Fibroblast of the aortic adventitia (primary cell): ENCODE measurements at regions not wholly inside any gene's neighbourhood (a gene's known extent, or its start where the extent isn't known, plus 50 kb on each side); places are given as distances from the start of the nearest gene placed in this dataset.
"Not testable (repeated sequence)": the region's sequence is repeated elsewhere in the genome, so short reads cannot be mapped to it uniquely, and the experiment has no call there.

Experiments
- DNase-seq: peaks from one replicate; pipeline ENCODE4 v3.0.0-alpha.2; 2010; ENCODE audit warnings: low read depth
- H3K4me3 ChIP-seq: 2 replicates; pipeline ENCODE4 v1.5.1; 2011; ENCODE audit warnings: low read depth, mild to moderate bottlenecking, control low read depth, low read length, moderate library complexity
- CTCF ChIP-seq: IDR thresholded peaks from 2 replicates; pipeline ENCODE4 v1.5.1; 2011; ENCODE audit warnings: mild to moderate bottlenecking, low read length, control low read depth, inconsistent platforms; ENCODE audit not compliant: insufficient read depth

GRCh38 chr2:77721593-77721992 lies 199.4 kb upstream of the LRRTM4 start:
- TF ChIP-seq CTCF: no peak
- no peak overlapping the region for H3K4me3 ChIP-seq

GRCh38 chr2:77725045-77725444 lies 202.9 kb upstream of the LRRTM4 start:
- no peak for TF ChIP-seq CTCF
- H3K4me3 ChIP-seq: no peak overlapping the region
- no peak for DNase-seq

More at GRCh38 chr2:77721593-77721992, 199.4 kb upstream of the LRRTM4 start:
- DNase-seq: no peak

- H3K4me3 ChIP-seq: not testable (repeated sequence)
Observed at GRCh38 chr2:77734662-77735340, 212.6 kb upstream of the LRRTM4 start.

GRCh38 chr2:77737236-77737635 lies 215.1 kb upstream of the LRRTM4 start:
- TF ChIP-seq CTCF: no peak
- DNase-seq: no peak
- no peak overlapping the region for H3K4me3 ChIP-seq

More at GRCh38 chr2:77734662-77735340, 212.6 kb upstream of the LRRTM4 start:
- not testable (repeated sequence) for DNase-seq

- TF ChIP-seq CTCF: no peak
- DNase-seq: no peak
- no peak overlapping the region for H3K4me3 ChIP-seq
Observed at GRCh38 chr2:77746780-77747179, 224.6 kb upstream of the LRRTM4 start.

- not testable (repeated sequence) for DNase-seq, H3K4me3 ChIP-seq
Observed at GRCh38 chr2:77753710-77754345, 231.7 kb upstream of the LRRTM4 start.

GRCh38 chr2:77767388-77768076 lies 245.4 kb upstream of the LRRTM4 start:
- no peak overlapping the region for H3K4me3 ChIP-seq
- no peak for DNase-seq
- TF ChIP-seq CTCF: no peak
